Heart left ventricle (tissue), 16 donors: ENCODE measurements at regions not wholly inside any gene's neighbourhood (a gene's known extent, or its start where the extent isn't known, plus 50 kb on each side); places are given as distances from the start of the nearest gene placed in this dataset.
"Not testable (repeated sequence)": the region's sequence is repeated elsewhere in the genome, so short reads cannot be mapped to it uniquely, and the experiment has no call there.

Experiments used
- ATAC-seq, 4 donors: fragments of 200-7000 bp; cut with Tn5 transposase; one replicate each; pipeline ENCODE4 v1.9.1; 2020 to 2022; ENCODE audit warnings: moderate library complexity in 4 of 4, mild to moderate bottlenecking in 3 of 4, moderate number of reproducible peaks in 1 of 4
- DNase-seq, 5 donors: peaks; one replicate each; pipeline ENCODE4 v3.0.0-alpha.2; 2020
- H3K27ac ChIP-seq, 12 donors: fragments of 200-600 bp; sonication (generic) in 4 of 12; one replicate each; pipeline versions ENCODE4 v1.5.0 to v1.8.0; 2016 to 2022; ENCODE audit warnings: mild to moderate bottlenecking in 2 of 12
- H3K27me3 ChIP-seq, 9 donors: fragments of 200-600 bp; sonication (generic) in 2 of 9; one replicate each; pipeline versions ENCODE4 v1.5.1 to v1.8.0; 2016 to 2022; ENCODE audit warnings: mild to moderate bottlenecking in 3 of 9
- H3K36me3 ChIP-seq, 9 donors: fragments of 200-600 bp; sonication (generic) in 2 of 9; one replicate each; pipeline versions ENCODE4 v1.5.0 to v1.8.0; 2018 to 2022; ENCODE audit warnings: mild to moderate bottlenecking in 2 of 9
- H3K4me1 ChIP-seq, 12 donors: fragments of 200-600 bp; sonication (generic) in 4 of 12; one replicate each; pipeline versions ENCODE4 v1.5.0 to v1.8.0; 2016 to 2022; ENCODE audit warnings: mild to moderate bottlenecking in 3 of 12
- H3K4me3 ChIP-seq, 12 donors: fragments of 200-600 bp; sonication (generic) in 4 of 12; one replicate each; pipeline versions ENCODE4 v1.5.0 to v1.8.0; 2017 to 2022; ENCODE audit warnings: mild to moderate bottlenecking in 9 of 12, moderate library complexity in 4 of 12
- H3K9me3 ChIP-seq, 12 donors: fragments of 200-600 bp; sonication (generic) in 4 of 12; one replicate each; pipeline versions ENCODE4 v1.5.0 to v1.8.0; 2016 to 2022; ENCODE audit warnings: mild to moderate bottlenecking in 1 of 12
- CTCF ChIP-seq, 12 donors: fragments of 200-600 bp; sonication (generic) in 4 of 12; IDR thresholded peaks; one replicate each; pipeline versions ENCODE4 v1.5.0 to v1.8.0; 2018 to 2022; ENCODE audit warnings: antibody characterized with exemption in 12 of 12, mild to moderate bottlenecking in 5 of 12
- POLR2A ChIP-seq, 2 donors: fragments of 450-650 bp; IDR thresholded peaks; one replicate each; pipeline ENCODE4 v1.6.1; 2017; ENCODE audit warnings: antibody characterized with exemption in 2 of 2, mild to moderate bottlenecking in 2 of 2, moderate library complexity in 2 of 2
- WGBS, 4 donors: extraction: QIAGEN DNeasy Blood & Tissue Kit in 2 of 4; methylation state at CpG; one replicate each; pipeline versions ENCODE4 v1.1.5 to v1.1.7; 2013 to 2018; 5-methylcytosine and 5-hydroxymethylcytosine counted together
- intact Hi-C, 10 donors: fragments of 100-400 bp; cut with DNase I; formaldehyde crosslinking; loops; one replicate each; pipeline versions ENCODE4 v1.11.1 to v1.14.2; 2022
- donor health status: ischemic (EF 13 %, LVEDD 7.1; RV severe dilation, severe dysfunction).
- donor health status: healthy with polysubstance abuse.
- donor health status: DM: no; HTN: yes; CAD: no.
- donor health status: DM: no; HTN: no; CAD: no.
- donor health status: ischemic (EF 25% LVEDD 6.9; RV normal size, moderate dysfunction).
- donor health status: ischemic (EF 25% LVEDD 5.7; RV mildly dilated, moderate dysfunction).
- donor health status: healthy.
- donor health status: DM: yes; HTN: yes; CAD: no.
- donor health status: ischemic (EF 35%, LVEDD 5.7; RV mildly dilated, moderate dysfunction).
- donor health status: nonischemic (EF 11% LVEDD 7.7; RV severe dilation, severe dysfunction).
- donor health status: DM: yes; HTN: yes; CAD: no.
- donor health status: PGD.
- donor health status: ischemic (EF 29% LVEDD 5.4; RV normal size, mild dysfunction).
- donor health status: nonischemic (EF 23%, LVEDD 6.1; RV moderate dilation, normal function).

- TF ChIP-seq POLR2A (IDR thresholded peaks at IDR 0.05) = no peak
- no peak for TF ChIP-seq CTCF (IDR thresholded peaks at IDR 0.05)
- ATAC-seq = no peak
These were observed 120.3 kb upstream of the CACUL1 start for GRCh38 chr10:118875087-118875486.

GRCh38 chr10:118882741-118883140, 128.0 kb upstream of the CACUL1 start:
- H3K27me3 ChIP-seq = no peaks in the 10 kb centered on the region

More at GRCh38 chr10:118875087-118875486, 120.3 kb upstream of the CACUL1 start:
- intact Hi-C loops = no loop called here
- peaks cover 0 to 24% (median 13%) of the 10 kb centered on the region in 12 donors for H3K4me1 ChIP-seq
- peaks cover 0 to 21% (median 0%) of the 10 kb centered on the region in 12 donors for H3K9me3 ChIP-seq
- H3K4me3 ChIP-seq = no peak overlapping the region
- no peaks in the 10 kb centered on the region for H3K27me3 ChIP-seq
- WGBS, 4 donors = 76 to 85% (median 83%) methylated on average over 1 of the region's 1 CpG
- no peak for DNase-seq
- no peak overlapping the region for H3K27ac ChIP-seq
- no peaks in the 10 kb centered on the region for H3K36me3 ChIP-seq

GRCh38 chr10:118892255-118892654, 137.3 kb upstream of the NANOS1 start:
- WGBS, 4 donors = 42 to 57% (median 49%) methylated on average over 1 of the region's 1 CpG
- TF ChIP-seq CTCF (IDR thresholded peaks at IDR 0.05) (no peak), POLR2A (IDR thresholded peaks at IDR 0.05) (no peak)
- DNase-seq (no peak), ATAC-seq (no peak)
- no peaks in the 10 kb centered on the region for H3K27me3 ChIP-seq
- H3K4me1 ChIP-seq = no peaks in the 10 kb centered on the region
- H3K4me3 ChIP-seq = no peak overlapping the region
- intact Hi-C loops = no loop called here
- no peaks in the 10 kb centered on the region for H3K36me3 ChIP-seq
- H3K9me3 ChIP-seq = peaks cover 0 to 7% (median 0%) of the 10 kb centered on the region in 12 donors
- H3K27ac ChIP-seq = no peak overlapping the region

More at GRCh38 chr10:118882741-118883140, 128.0 kb upstream of the CACUL1 start:
- peaks cover 0 to 4% (median 0%) of the 10 kb centered on the region in 12 donors for H3K9me3 ChIP-seq
- ATAC-seq (no peak), DNase-seq (no peak)
- 74 to 82% (median 80%) methylated on average over 2 of the region's 2 CpGs for WGBS, 4 donors
- H3K36me3 ChIP-seq = no peaks in the 10 kb centered on the region
- no peak overlapping the region for H3K27ac ChIP-seq
- TF ChIP-seq POLR2A (IDR thresholded peaks at IDR 0.05) (no peak), CTCF (IDR thresholded peaks at IDR 0.05) (no peak)
- no peaks in the 10 kb centered on the region for H3K4me1 ChIP-seq
- no peak overlapping the region for H3K4me3 ChIP-seq
- intact Hi-C loops = no loop called here

GRCh38 chr10:118894891-118895290, 134.6 kb upstream of the NANOS1 start:
- not testable (repeated sequence) for DNase-seq

GRCh38 chr10:118900617-118901016, 128.9 kb upstream of the NANOS1 start:
- ATAC-seq (no peak), DNase-seq (no peak)
- no peaks in the 10 kb centered on the region for H3K4me1 ChIP-seq
- H3K27ac ChIP-seq = no peak overlapping the region
- peaks cover 0 to 2% (median 0%) of the 10 kb centered on the region in 12 donors for H3K9me3 ChIP-seq
- TF ChIP-seq POLR2A (IDR thresholded peaks at IDR 0.05) (no peak), CTCF (IDR thresholded peaks at IDR 0.05) (no peak)
- WGBS, 4 donors = 82 to 90% (median 89%) methylated on average over 9 of the region's 9 CpGs
- no peaks in the 10 kb centered on the region for H3K27me3 ChIP-seq
- H3K36me3 ChIP-seq = no peaks in the 10 kb centered on the region
- no peak overlapping the region for H3K4me3 ChIP-seq
- intact Hi-C loops = no loop called here

More at GRCh38 chr10:118894891-118895290, 134.6 kb upstream of the NANOS1 start:
- WGBS, 4 donors = 92 to 96% (median 95%) methylated on average over 16 to 24 of the region's 25 CpGs
- H3K4me1 ChIP-seq, H3K9me3 ChIP-seq, ATAC-seq, H3K27ac ChIP-seq, intact Hi-C loops, H3K27me3 ChIP-seq, H3K4me3 ChIP-seq, H3K36me3 ChIP-seq: not testable (repeated sequence)
